ENCODE measurements at regions not wholly inside any gene's neighbourhood (a gene's known extent, or its start where the extent isn't known, plus 50 kb on each side); places are given as distances from the start of the nearest gene placed in this dataset.

GRCh38 chr1:105485207-105485606, 1571.3 kb upstream of the PRMT6 start:
- no peak overlapping the region for H3K4me3 ChIP-seq (replicated peaks in 1 of 2; ENCODE audit: low read depth in 2 of 2, low read length in 2 of 2)
- peak; percentile 33 to 37 for DNase-seq (ENCODE audit: low read depth in 2 of 2)
- TF ChIP-seq CTCF (IDR thresholded peaks at IDR 0.05; ENCODE audit: low read depth, low read length): no peak

GRCh38 chr1:105492921-105493320, 1563.6 kb upstream of the PRMT6 start:
- no peak overlapping the region for H3K4me3 ChIP-seq (replicated peaks in 1 of 2; ENCODE audit: low read depth in 2 of 2, low read length in 2 of 2)
- TF ChIP-seq CTCF (IDR thresholded peaks at IDR 0.05; ENCODE audit: low read depth, low read length): no peak
- peak; percentile 17 to 19 for DNase-seq (ENCODE audit: low read depth in 2 of 2)

GRCh38 chr1:105516068-105516467, 1540.4 kb upstream of the PRMT6 start:
- TF ChIP-seq CTCF (IDR thresholded peaks at IDR 0.05; ENCODE audit: low read depth, low read length): no peak
- no peak for DNase-seq (ENCODE audit: low read depth in 2 of 2)
- H3K4me3 ChIP-seq (replicated peaks in 1 of 2; ENCODE audit: low read depth in 2 of 2, low read length in 2 of 2): no peak overlapping the region

- H3K4me3 ChIP-seq (replicated peaks in 1 of 2; ENCODE audit: low read depth in 2 of 2, low read length in 2 of 2): no peak overlapping the region
- no peak for TF ChIP-seq CTCF (IDR thresholded peaks at IDR 0.05; ENCODE audit: low read depth, low read length)
- no peak for DNase-seq (ENCODE audit: low read depth in 2 of 2)
Measured at GRCh38 chr1:105533996-105534395, 1522.5 kb upstream of the PRMT6 start.

GRCh38 chr1:105544475-105544874, 1512.0 kb upstream of the PRMT6 start:
- peak; percentile 10 to 54 for DNase-seq (ENCODE audit: low read depth in 2 of 2)
- TF ChIP-seq CTCF (IDR thresholded peaks at IDR 0.05; ENCODE audit: low read depth, low read length): no peak

GRCh38 chr1:105556266-105556665, 1500.2 kb upstream of the PRMT6 start:
- H3K4me3 ChIP-seq (replicated peaks in 1 of 2; ENCODE audit: low read depth in 2 of 2, low read length in 2 of 2): no peak overlapping the region
- TF ChIP-seq CTCF (IDR thresholded peaks at IDR 0.05; ENCODE audit: low read depth, low read length): no peak
- DNase-seq (ENCODE audit: low read depth in 2 of 2): no peak

More at GRCh38 chr1:105544475-105544874, 1512.0 kb upstream of the PRMT6 start:
- H3K4me3 ChIP-seq (replicated peaks in 1 of 2; ENCODE audit: low read depth in 2 of 2, low read length in 2 of 2): no peak overlapping the region

- no peak overlapping the region for H3K4me3 ChIP-seq (replicated peaks in 1 of 2; ENCODE audit: low read depth in 2 of 2, low read length in 2 of 2)
- TF ChIP-seq CTCF (IDR thresholded peaks at IDR 0.05; ENCODE audit: low read depth, low read length): no peak
- no peak for DNase-seq (ENCODE audit: low read depth in 2 of 2)
Measured at GRCh38 chr1:105558023-105558422, 1498.5 kb upstream of the PRMT6 start.

Measured in cardiac fibroblast (primary cell).